ENCODE measurements at regions not wholly inside any gene's neighbourhood (a gene's known extent, or its start where the extent isn't known, plus 50 kb on each side); places are given as distances from the start of the nearest gene placed in this dataset.
"Not testable (repeated sequence)": the region's sequence is repeated elsewhere in the genome, so short reads cannot be mapped to it uniquely, and the experiment has no call there.

DNA sequence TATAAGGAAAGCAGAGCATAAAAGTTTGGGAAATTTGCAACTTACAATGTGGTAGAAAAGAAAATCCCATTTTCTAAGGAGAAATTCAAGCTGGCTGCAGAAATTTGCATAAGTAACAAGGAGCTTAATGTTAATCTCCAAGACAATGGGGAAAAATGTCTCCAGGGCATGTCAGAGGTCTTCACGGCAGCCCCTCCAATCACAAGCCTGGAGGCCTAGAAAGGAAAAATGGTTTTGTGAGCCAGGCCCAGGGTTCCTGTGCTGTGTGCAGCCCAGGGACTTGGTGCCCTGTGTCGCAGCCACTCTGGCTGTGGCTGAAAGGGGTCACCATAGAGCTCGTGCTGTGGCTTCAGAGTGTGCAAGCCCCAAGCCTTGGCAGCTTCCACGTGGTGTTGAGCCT is 403.3 kb upstream of the NOX3 start:
- not testable (repeated sequence) for DNase-seq (ENCODE audit: low read depth in 2 of 2)

GRCh38 chr6:155854787-155855186 is 399.1 kb upstream of the NOX3 start:
- no peak for DNase-seq (ENCODE audit: low read depth in 2 of 2)

- DNase-seq (ENCODE audit: low read depth in 2 of 2): no peak
Observed at GRCh38 chr6:155853011-155853410, 397.4 kb upstream of the NOX3 start.

- no peak for DNase-seq (ENCODE audit: low read depth in 2 of 2)
Observed at GRCh38 chr6:155850408-155850841, 394.8 kb upstream of the NOX3 start.

- no peak for DNase-seq (ENCODE audit: low read depth in 2 of 2)
Observed at GRCh38 chr6:155847711-155848110, 392.1 kb upstream of the NOX3 start.

- no peak for DNase-seq (ENCODE audit: low read depth in 2 of 2)
Observed at GRCh38 chr6:155837474-155837873, 381.8 kb upstream of the NOX3 start.

DNA sequence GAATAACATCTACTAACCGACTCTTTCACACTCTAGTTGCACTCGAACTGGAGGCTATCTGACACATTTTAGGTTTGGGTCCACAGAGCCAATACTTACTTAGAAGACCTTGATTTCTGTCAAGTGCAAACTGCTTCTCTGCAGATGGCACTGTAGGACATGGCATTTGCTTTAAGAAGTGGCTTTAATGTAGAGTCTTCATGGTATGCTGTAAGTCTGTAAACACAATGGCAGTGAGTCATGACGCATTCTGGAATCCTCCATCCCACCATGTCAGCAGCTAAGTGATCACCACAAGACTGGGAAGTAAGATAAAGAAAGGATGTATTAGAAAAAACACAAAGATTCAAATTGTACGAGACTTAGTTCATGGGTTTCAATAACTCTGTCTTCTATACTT is 377.0 kb upstream of the NOX3 start:
- DNase-seq (ENCODE audit: low read depth in 2 of 2): peak; percentile 0 to 1

DNA sequence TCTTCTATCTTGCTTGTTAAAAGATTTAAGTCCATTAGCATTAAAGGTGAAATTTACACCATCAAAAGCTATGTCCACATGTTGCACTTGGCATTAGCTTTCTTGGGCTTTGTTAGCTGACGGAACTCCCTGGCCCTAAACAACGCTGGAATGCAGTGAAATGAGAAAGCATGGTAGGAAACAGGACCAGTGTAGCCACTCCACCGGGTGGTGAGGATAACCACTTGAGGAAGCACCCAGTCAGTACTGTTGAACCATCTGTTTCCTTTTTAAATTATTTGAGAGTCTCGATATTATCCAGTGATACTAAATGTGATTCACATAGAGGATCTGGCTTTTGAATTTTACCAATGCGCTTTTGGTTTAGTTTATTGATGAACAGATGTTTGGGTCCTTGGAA is 374.9 kb upstream of the NOX3 start:
- no peak for DNase-seq (ENCODE audit: low read depth in 2 of 2)

- no peak for DNase-seq (ENCODE audit: low read depth in 2 of 2)
Observed at GRCh38 chr6:155829646-155830045, 374.0 kb upstream of the NOX3 start.

GRCh38 chr6:155828989-155829388 is 373.4 kb upstream of the NOX3 start:
- DNase-seq (ENCODE audit: low read depth in 2 of 2): no peak

GRCh38 chr6:155818698-155819097 is 363.1 kb upstream of the NOX3 start:
- DNase-seq (ENCODE audit: low read depth in 2 of 2): no peak

GRCh38 chr6:155813548-155813947 is 357.9 kb upstream of the NOX3 start:
- no peak for DNase-seq (ENCODE audit: low read depth in 2 of 2)

DNA sequence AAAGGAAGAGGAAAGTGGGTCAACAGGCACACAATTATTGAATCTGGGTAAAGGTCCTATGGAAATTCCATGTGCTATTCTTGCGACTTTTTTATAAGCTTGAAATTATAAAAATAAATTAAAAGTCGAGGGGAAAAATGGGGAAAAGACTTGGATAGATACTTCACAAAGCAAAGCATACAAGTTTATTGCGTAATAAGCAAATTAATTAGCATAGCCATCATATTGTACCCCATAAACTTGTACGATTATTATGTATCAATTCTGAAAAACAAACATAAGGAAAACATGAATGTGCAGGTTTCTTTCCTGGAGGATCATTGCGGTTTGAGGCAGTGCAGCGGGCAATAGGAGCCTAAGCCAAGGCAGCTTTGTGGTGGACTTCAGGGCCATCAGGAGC is 351.6 kb upstream of the NOX3 start:
- DNase-seq (ENCODE audit: low read depth in 2 of 2): no peak

DNA sequence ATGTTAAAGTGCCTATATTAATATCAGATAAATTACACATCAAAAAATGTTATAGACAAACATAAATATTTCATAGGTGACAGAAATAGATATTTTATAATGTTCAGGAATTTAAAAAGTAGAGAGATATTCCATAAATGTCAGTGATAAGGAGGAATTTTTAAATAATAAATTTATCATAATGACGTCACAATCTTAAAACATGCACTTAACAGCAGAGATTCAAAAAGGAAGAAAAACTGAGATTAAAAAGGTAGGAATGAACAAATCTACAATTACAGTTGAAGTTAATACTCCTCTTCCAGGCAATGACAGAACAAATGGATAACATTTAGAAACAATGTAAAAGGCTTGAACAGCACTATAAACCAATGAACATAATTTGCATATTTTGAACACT is 345.4 kb upstream of the NOX3 start:
- DNase-seq (ENCODE audit: low read depth in 2 of 2): no peak

DNA sequence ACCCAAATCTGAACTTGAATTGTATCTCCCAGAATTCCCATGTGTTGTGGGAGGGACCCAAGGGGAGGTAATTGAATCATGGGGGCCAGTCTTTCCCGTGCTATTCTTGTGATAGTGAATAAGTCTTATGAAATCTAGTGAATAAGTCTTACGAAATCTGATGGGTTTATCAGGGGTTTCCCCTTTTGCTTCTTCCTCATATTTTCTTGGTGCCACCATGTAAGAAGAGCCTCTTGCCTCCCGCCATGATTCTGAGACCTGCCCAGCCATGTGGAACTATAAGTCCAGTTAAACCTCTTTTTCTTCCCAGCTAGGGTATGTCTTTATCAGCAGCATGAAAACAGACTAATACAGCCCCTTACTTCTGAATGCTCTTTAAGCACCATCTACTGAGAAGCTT is 343.2 kb upstream of the NOX3 start:
- not testable (repeated sequence) for DNase-seq (ENCODE audit: low read depth in 2 of 2)

- DNase-seq (ENCODE audit: low read depth in 2 of 2): no peak
Observed at GRCh38 chr6:155795173-155795796, 339.6 kb upstream of the NOX3 start.

DNA sequence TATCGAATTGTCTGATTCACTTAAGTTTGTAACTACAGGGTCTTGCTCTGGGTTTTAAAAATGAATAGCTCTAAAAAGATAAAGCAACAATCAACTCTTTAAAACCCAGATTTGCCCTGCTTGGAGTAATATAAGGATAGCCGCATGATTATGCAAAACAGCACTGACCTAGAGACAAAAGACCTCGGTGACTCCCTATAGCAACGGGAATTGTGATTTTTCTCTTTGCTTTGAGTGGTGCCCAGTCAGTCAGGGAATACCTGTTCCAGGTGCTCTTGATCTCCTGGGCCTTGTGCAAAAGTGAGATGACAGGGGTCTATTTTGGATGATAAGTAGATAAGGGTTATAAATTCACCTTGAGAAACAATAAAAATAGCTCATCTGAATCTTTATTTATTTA is 336.3 kb upstream of the NOX3 start:
- DNase-seq (ENCODE audit: low read depth in 2 of 2): no peak

GRCh38 chr6:155791186-155791585 is 335.5 kb upstream of the NOX3 start:
- DNase-seq (ENCODE audit: low read depth in 2 of 2): no peak

GRCh38 chr6:155787168-155787567 is 331.5 kb upstream of the NOX3 start:
- DNase-seq (ENCODE audit: low read depth in 2 of 2): no peak

DNA sequence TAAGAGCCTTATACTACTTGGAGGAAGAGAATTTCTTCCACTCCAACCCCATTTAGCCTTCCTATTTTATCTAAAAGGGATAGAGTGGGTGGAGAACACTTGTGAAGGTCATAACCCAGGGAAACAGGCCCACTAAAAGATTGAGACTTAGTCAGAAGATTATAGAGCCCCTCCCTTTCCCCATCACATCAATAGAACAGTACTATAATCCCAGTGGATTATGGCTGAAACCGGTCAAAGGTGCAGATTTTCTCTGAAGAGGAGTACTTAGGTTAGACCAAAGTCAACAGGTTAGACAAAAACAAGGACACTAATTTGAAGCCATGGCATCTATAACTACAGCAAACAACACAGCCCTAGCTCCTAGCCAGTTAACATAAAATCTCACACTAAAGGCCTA is 330.9 kb upstream of the NOX3 start:
- DNase-seq (ENCODE audit: low read depth in 2 of 2): no peak

GRCh38 chr6:155782739-155783459 is 327.3 kb upstream of the NOX3 start:
- DNase-seq (ENCODE audit: low read depth in 2 of 2): peak in 1 of 2 experiments; percentile 33

- DNase-seq (ENCODE audit: low read depth in 2 of 2): peak; percentile 58 to 60
Observed at GRCh38 chr6:155782320-155782731, 326.7 kb upstream of the NOX3 start.

DNA sequence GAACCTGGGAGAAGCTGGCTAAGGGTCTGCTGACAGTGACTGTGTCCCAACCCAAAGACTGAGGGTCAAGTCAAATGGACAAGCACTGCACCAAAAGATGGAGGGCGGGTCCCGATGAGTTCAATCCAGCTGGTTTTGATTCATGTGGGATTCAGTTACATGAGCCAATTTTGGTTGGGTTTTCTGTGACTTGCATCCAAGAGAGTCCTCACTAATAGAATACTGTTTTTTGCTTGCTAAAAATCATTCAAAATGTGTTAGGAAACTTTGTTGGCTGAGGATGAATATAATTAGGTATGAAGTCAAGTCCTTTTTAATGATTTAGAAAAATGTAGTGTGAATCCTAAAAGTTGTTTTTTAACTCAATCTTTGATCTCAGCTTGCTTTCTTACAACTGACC is 323.8 kb upstream of the NOX3 start:
- DNase-seq (ENCODE audit: low read depth in 2 of 2): no peak

DNA sequence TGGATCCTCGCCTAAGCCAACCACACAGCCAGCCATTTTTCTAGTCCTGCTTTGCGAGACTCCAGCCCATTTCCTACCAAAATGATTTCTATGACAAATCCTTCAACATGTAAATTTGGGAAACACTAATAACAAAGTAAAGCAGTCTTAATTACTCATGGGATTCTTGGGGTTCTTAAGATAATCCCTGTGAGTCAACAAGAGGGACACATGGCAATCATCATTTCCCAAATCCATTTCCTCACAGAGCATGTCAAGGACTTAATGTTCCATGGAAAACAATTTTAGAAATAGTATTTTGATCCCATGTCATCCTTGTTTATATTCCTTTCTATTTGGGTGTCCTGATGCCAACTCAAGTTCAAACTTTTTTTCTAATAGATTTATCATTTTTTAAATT is 322.7 kb upstream of the NOX3 start:
- no peak for DNase-seq (ENCODE audit: low read depth in 2 of 2)

All from fibroblast of skin of left biceps (primary cell).